HCT116 (cell line): ENCODE measurements at regions not wholly inside any gene's neighbourhood (a gene's known extent, or its start where the extent isn't known, plus 50 kb on each side); places are given as distances from the start of the nearest gene placed in this dataset.

Source experiments
- ATAC-seq: fragments of 200-7000 bp; cut with Tn5 transposase; 2 replicates; pipeline ENCODE4 v1.9.1; 2020; ENCODE audit warnings: mild to moderate bottlenecking, moderate library complexity
- BruUV-seq: library from RNA; stranded (reverse); fragments of 400-500 nt; replicated peaks from 2 replicates; lab custom pipeline; 2021; lab: Mats Ljungman, UMichigan
- CTCF ChIA-PET: fragments of 300-600 bp; sonication (Branson Sonifier 250); formaldehyde crosslinking; loops from one replicate; lab custom pipeline; 2021; ENCODE audit warnings: antibody characterized with exemption; lab: Charles Lee
- POLR2A ChIA-PET: fragments of 300-600, 350-600 bp; sonication (Branson Sonifier 250); formaldehyde crosslinking; loops from one replicate; lab custom pipeline; 2021; ENCODE audit warnings: antibody characterized with exemption; lab: Charles Lee
- RAD21 ChIA-PET, 2 experiments: fragments of 300-600 bp; sonication (Branson Sonifier 250); formaldehyde crosslinking; loops; one replicate each; lab custom pipeline; 2023; ENCODE audit warnings: low total read pairs in 2 of 2; ENCODE audit not compliant: uncharacterized antibody in 2 of 2, unreplicated experiment in 2 of 2, low non-redundant PET in 1 of 2; lab: Charles Lee
- DNase-seq: peaks from one replicate; pipeline ENCODE4 v3.0.0-alpha.2; 2010; ENCODE audit warnings: low read depth, low spot score
- H2AFZ ChIP-seq: fragments of 200-600 bp; shearing (Covaris generic), sonication (generic); 2 replicates; pipeline ENCODE4 v1.6.1; 2017; ENCODE audit warnings: low read depth, mixed run types, mixed read lengths, antibody characterized with exemption, low read length; ENCODE audit not compliant: poor library complexity, severe bottlenecking
- H3K27ac ChIP-seq: 2 replicates; pipeline ENCODE4 v1.5.1; 2012; ENCODE audit warnings: low read depth, low read length
- H3K27me3 ChIP-seq: fragments of 200-600 bp; sonication (generic); 2 replicates; pipeline ENCODE4 v1.6.1; 2016; ENCODE audit warnings: mixed run types, low read length, mixed read lengths; ENCODE audit not compliant: insufficient read depth
- H3K36me3 ChIP-seq, 2 experiments: fragments of 200-500 bp in 1 of 2; fragments of 200-600 bp in 1 of 2; sonication (Bioruptor generic) in 1 of 2; sonication (generic) in 1 of 2; 2 replicates each; pipeline versions ENCODE4 v1.5.1 to v1.6.1; 2014 to 2016; ENCODE audit warnings: low read length in 2 of 2, inconsistent platforms in 1 of 2, mixed read lengths in 1 of 2, mixed run types in 1 of 2; ENCODE audit not compliant: insufficient read depth in 2 of 2, control insufficient read depth in 1 of 2
- H3K4me1 ChIP-seq, 2 experiments: fragments of 200-600 bp in 1 of 2; sonication (generic) in 1 of 2; 2 replicates each; pipeline versions ENCODE4 v1.5.1 to v1.6.1; 2012 to 2017; ENCODE audit warnings: low read length in 2 of 2, inconsistent platforms in 1 of 2, mild to moderate bottlenecking in 1 of 2, mixed read lengths in 1 of 2, mixed run types in 1 of 2, moderate library complexity in 1 of 2; ENCODE audit not compliant: insufficient read depth in 2 of 2, control insufficient read depth in 1 of 2
- H3K4me2 ChIP-seq: fragments of 200-600 bp; sonication (generic); 2 replicates; pipeline ENCODE4 v1.6.1; 2017; ENCODE audit warnings: mixed run types, low read length, mixed read lengths
- H3K4me3 ChIP-seq, 2 experiments: fragments of 200-600 bp in 1 of 2; sonication (generic) in 1 of 2; replicated peaks in 1 of 2; 2 replicates each; pipeline ENCODE4 v1.5.1; 2011 to 2016; ENCODE audit warnings: low read length in 2 of 2, control low read depth in 1 of 2, low read depth in 1 of 2, mild to moderate bottlenecking in 1 of 2, mixed read lengths in 1 of 2, mixed run types in 1 of 2
- H3K79me2 ChIP-seq: fragments of 200-600 bp; sonication (generic); 2 replicates; pipeline ENCODE4 v1.6.1; 2017; ENCODE audit warnings: mild to moderate bottlenecking, mixed run types, low read length, moderate library complexity, mixed read lengths; ENCODE audit not compliant: insufficient read depth
- H3K9ac ChIP-seq: fragments of 200-600 bp; sonication (generic); 2 replicates; pipeline ENCODE4 v1.6.1; 2016; ENCODE audit warnings: low read length, mixed read lengths
- H3K9me2 ChIP-seq: fragments of 200-600 bp; sonication (generic), shearing (Covaris generic); 2 replicates; pipeline ENCODE4 v1.6.1; 2017; ENCODE audit warnings: mixed run types, mild to moderate bottlenecking, moderate library complexity; ENCODE audit not compliant: insufficient read depth
- H3K9me3 ChIP-seq, 2 experiments: fragments of 200-500 bp in 1 of 2; fragments of 200-600 bp in 1 of 2; sonication (Bioruptor generic) in 1 of 2; sonication (generic) in 1 of 2; 2 replicates each; pipeline ENCODE4 v1.6.1; 2014 to 2017; ENCODE audit warnings: low read length in 2 of 2, mixed read lengths in 2 of 2, inconsistent platforms in 1 of 2, low read depth in 1 of 2, mild to moderate bottlenecking in 1 of 2, mixed run types in 1 of 2, moderate library complexity in 1 of 2; ENCODE audit not compliant: control insufficient read depth in 1 of 2, insufficient read depth in 1 of 2
- H4K20me1 ChIP-seq: fragments of 200-600 bp; sonication (generic), shearing (Covaris generic); 2 replicates; pipeline ENCODE4 v1.6.1; 2017; ENCODE audit warnings: mixed run types, mild to moderate bottlenecking, moderate library complexity; ENCODE audit not compliant: insufficient read depth
- ATF3 ChIP-seq: IDR thresholded peaks from 2 replicates; pipeline ENCODE4 v1.6.1; 2012
- CBX3 ChIP-seq: IDR thresholded peaks from 2 replicates; pipeline ENCODE4 v1.6.1; 2012; ENCODE audit warnings: low read depth
- CEBPB ChIP-seq: IDR thresholded peaks from 2 replicates; pipeline ENCODE4 v1.6.1; 2012; ENCODE audit warnings: low read depth
- CTCF ChIP-seq, 3 experiments: fragments of 200-600 bp in 1 of 3; sonication (generic) in 1 of 3; IDR thresholded peaks in 2 of 3; conservative IDR thresholded peaks in 1 of 3; 2 replicates each; pipeline ENCODE4 v1.5.1; 2012 to 2017; ENCODE audit warnings: low read depth in 2 of 3, low read length in 2 of 3, antibody characterized with exemption in 1 of 3, borderline replicate concordance in 1 of 3, control low read depth in 1 of 3, mild to moderate bottlenecking in 1 of 3, mixed read lengths in 1 of 3, mixed run types in 1 of 3, moderate library complexity in 1 of 3; ENCODE audit not compliant: insufficient read depth in 1 of 3
- EGR1 ChIP-seq: IDR thresholded peaks from 2 replicates; pipeline ENCODE4 v1.6.1; 2012; ENCODE audit warnings: low read depth
- ELF1 ChIP-seq: IDR thresholded peaks from 2 replicates; pipeline ENCODE4 v1.6.1; 2012; ENCODE audit warnings: low read depth, borderline replicate concordance
- EZH2 ChIP-seq: fragments of 200-600 bp; sonication (generic); IDR thresholded peaks from 2 replicates; pipeline ENCODE4 v1.6.1; 2017; ENCODE audit warnings: antibody characterized with exemption, mixed run types
- EZH2phosphoT487 ChIP-seq: fragments of 200-600 bp; IDR thresholded peaks from 2 replicates; pipeline ENCODE4 v1.6.1; 2018; ENCODE audit warnings: antibody characterized with exemption, borderline replicate concordance
- FOSL1 ChIP-seq: IDR thresholded peaks from 2 replicates; pipeline ENCODE4 v1.6.1; 2012; ENCODE audit warnings: low read depth
- JUND ChIP-seq: IDR thresholded peaks from 2 replicates; pipeline ENCODE4 v1.6.1; 2012
- MAX ChIP-seq: IDR thresholded peaks from 2 replicates; pipeline ENCODE4 v1.6.1; 2012
- POLR2A ChIP-seq: IDR thresholded peaks from 2 replicates; pipeline ENCODE4 v1.7.0; 2011; ENCODE audit warnings: borderline replicate concordance; ENCODE audit not compliant: insufficient read depth, insufficient read length; ENCODE audit errors: extremely low read depth
- POLR2AphosphoS5 ChIP-seq: IDR thresholded peaks from 2 replicates; pipeline ENCODE4 v1.6.1; 2011; ENCODE audit warnings: mild to moderate bottlenecking, low read depth, low read length, moderate library complexity
- SIN3A ChIP-seq: IDR thresholded peaks from 2 replicates; pipeline ENCODE4 v1.6.1; 2012; ENCODE audit warnings: low read depth
- SRF ChIP-seq: IDR thresholded peaks from 2 replicates; pipeline ENCODE4 v1.6.1; 2012; ENCODE audit warnings: low read depth
- YY1 ChIP-seq: IDR thresholded peaks from 2 replicates; pipeline ENCODE4 v1.6.1; 2011; ENCODE audit warnings: low read length, low read depth, moderate library complexity, mild to moderate bottlenecking; ENCODE audit not compliant: insufficient replicate concordance; ENCODE audit errors: extremely low read depth
- ZFX ChIP-seq: fragments of 450-650 bp; IDR thresholded peaks from 2 replicates; pipeline ENCODE4 v1.6.1; 2017
- ZNF274 ChIP-seq: fragments of 200-500 bp; sonication (Bioruptor generic); IDR thresholded peaks from 2 replicates; pipeline ENCODE4 v1.6.1; 2014; ENCODE audit warnings: mild to moderate bottlenecking, low read depth, low read length, inconsistent platforms
- intact Hi-C: fragments of 100-400 bp; cut with micrococcal nuclease; formaldehyde crosslinking; loops from 2 replicates; pipeline ENCODE4 v1.10.0; 2022
- TF ChIP-seq, protein P1 (sequence below): IDR thresholded peaks from 2 replicates; pipeline ENCODE4 v1.6.1; 2011; ENCODE audit warnings: mild to moderate bottlenecking, low read length, moderate library complexity; ENCODE audit not compliant: insufficient replicate concordance; ENCODE audit errors: extremely low read depth
- TF ChIP-seq, protein P2 (sequence below): IDR thresholded peaks from 2 replicates; pipeline ENCODE4 v1.6.1; 2012; ENCODE audit warnings: low read depth

DNA sequence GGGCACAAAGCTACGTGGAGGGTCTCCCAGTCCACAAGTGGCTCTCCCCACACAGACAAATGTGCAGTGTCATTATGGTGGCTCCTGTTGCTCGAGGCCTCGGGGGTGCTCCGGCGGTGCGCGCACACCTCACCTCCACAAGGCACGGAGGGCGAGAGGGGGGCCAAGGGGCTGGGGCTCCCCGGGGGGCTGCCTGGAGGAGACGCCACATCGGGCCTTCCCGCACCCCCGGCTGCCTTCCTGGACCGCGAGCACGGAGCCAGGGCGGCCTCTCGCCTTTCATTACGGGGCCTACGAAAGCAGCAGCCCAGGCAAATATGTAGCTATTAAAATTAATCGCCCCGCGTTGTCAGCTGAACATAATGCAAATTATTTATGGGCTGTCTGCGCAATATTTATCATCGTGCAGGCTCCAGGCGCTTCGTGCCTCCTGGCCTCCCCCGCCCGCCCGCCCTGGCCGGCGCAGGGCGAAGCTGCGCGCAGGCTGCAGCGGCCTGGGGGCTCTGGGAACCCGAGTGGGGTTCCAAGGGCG lies 70.8 kb upstream of the BCOR start:
- ChIA-PET CTCF (interaction anchor here (1.1 to 1.9 kb wide), 2 partner anchors 12 to 71 kb away, joined by 3 to 7 read pairs; partner anchors contain the start of gene BCOR), RAD21 (no interaction called here)
- no peak overlapping the region for H2AFZ ChIP-seq
- H3K9ac ChIP-seq, result peak overlapping the region; percentile 83
- intact Hi-C loops, result no loop called here
- H3K4me3 ChIP-seq, result peak overlapping the region; percentile 38 to 53; a peak in 2 of 4 replicates
- H3K9me3 ChIP-seq, result no peaks in the 10 kb centered on the region
- H3K4me2 ChIP-seq, result peak overlapping the region; percentile 86
- no peaks in the 10 kb centered on the region for H4K20me1 ChIP-seq
- no peaks in the 10 kb centered on the region for H3K9me2 ChIP-seq
- TF ChIP-seq EZH2 (no peak), CTCF (IDR thresholded peaks at IDR 0.05 in 2 of 3, conservative IDR thresholded peaks at IDR 0.05 in 1 of 3; ENCODE audit: borderline replicate concordance in 1 of 3, insufficient read depth in 1 of 3, low read depth in 2 of 3, low read length in 2 of 3) (no peak), CBX3 (no peak), ATF3 (no peak), JUND (no peak), YY1 (no peak), EZH2phosphoT487 (no peak), FOSL1 (no peak), POLR2AphosphoS5 (no peak), ZFX (no peak), POLR2A (no peak), MAX (no peak), ELF1 (no peak), CEBPB (no peak), SRF (no peak), ZNF274 (no peak), EGR1 (no peak), SIN3A (no peak)
- TF ChIP-seq, protein P1, sequence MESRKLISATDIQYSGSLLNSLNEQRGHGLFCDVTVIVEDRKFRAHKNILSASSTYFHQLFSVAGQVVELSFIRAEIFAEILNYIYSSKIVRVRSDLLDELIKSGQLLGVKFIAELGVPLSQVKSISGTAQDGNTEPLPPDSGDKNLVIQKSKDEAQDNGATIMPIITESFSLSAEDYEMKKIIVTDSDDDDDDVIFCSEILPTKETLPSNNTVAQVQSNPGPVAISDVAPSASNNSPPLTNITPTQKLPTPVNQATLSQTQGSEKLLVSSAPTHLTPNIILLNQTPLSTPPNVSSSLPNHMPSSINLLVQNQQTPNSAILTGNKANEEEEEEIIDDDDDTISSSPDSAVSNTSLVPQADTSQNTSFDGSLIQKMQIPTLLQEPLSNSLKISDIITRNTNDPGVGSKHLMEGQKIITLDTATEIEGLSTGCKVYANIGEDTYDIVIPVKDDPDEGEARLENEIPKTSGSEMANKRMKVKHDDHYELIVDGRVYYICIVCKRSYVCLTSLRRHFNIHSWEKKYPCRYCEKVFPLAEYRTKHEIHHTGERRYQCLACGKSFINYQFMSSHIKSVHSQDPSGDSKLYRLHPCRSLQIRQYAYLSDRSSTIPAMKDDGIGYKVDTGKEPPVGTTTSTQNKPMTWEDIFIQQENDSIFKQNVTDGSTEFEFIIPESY, result no peak
- TF ChIP-seq, protein P2, sequence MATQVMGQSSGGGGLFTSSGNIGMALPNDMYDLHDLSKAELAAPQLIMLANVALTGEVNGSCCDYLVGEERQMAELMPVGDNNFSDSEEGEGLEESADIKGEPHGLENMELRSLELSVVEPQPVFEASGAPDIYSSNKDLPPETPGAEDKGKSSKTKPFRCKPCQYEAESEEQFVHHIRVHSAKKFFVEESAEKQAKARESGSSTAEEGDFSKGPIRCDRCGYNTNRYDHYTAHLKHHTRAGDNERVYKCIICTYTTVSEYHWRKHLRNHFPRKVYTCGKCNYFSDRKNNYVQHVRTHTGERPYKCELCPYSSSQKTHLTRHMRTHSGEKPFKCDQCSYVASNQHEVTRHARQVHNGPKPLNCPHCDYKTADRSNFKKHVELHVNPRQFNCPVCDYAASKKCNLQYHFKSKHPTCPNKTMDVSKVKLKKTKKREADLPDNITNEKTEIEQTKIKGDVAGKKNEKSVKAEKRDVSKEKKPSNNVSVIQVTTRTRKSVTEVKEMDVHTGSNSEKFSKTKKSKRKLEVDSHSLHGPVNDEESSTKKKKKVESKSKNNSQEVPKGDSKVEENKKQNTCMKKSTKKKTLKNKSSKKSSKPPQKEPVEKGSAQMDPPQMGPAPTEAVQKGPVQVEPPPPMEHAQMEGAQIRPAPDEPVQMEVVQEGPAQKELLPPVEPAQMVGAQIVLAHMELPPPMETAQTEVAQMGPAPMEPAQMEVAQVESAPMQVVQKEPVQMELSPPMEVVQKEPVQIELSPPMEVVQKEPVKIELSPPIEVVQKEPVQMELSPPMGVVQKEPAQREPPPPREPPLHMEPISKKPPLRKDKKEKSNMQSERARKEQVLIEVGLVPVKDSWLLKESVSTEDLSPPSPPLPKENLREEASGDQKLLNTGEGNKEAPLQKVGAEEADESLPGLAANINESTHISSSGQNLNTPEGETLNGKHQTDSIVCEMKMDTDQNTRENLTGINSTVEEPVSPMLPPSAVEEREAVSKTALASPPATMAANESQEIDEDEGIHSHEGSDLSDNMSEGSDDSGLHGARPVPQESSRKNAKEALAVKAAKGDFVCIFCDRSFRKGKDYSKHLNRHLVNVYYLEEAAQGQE, result no peak
- TF ChIP-seq, all 23 proteins: peak for 0
- no peaks in the 10 kb centered on the region for H3K36me3 ChIP-seq
- no peak for DNase-seq
- peak overlapping the region; percentile 98; the same call in 1 of the 2 replicates for H3K27ac ChIP-seq
- ATAC-seq, result no peak
- H3K4me1 ChIP-seq, result peaks cover 59 to 88% of the 10 kb centered on the region in 2 experiments
- H3K79me2 ChIP-seq, result peaks cover 44% of the 10 kb centered on the region
- POLR2A ChIA-PET, result interaction anchor here (1.0 to 3.0 kb wide), 4 partner anchors 9 to 75 kb away, joined by 3 to 19 read pairs (median 5); partner anchors contain the start of gene BCOR
- no peaks in the 10 kb centered on the region for H3K27me3 ChIP-seq
- no TSS peak for BruUV-seq
